HCT116 (cell line): ENCODE measurements at regions not wholly inside any gene's neighbourhood (a gene's known extent, or its start where the extent isn't known, plus 50 kb on each side); places are given as distances from the start of the nearest gene placed in this dataset.

Source experiments
- ATAC-seq: fragments of 200-7000 bp; cut with Tn5 transposase; 2 replicates; pipeline ENCODE4 v1.9.1; 2020; ENCODE audit warnings: mild to moderate bottlenecking, moderate library complexity
- BruUV-seq: library from RNA; stranded (reverse); fragments of 400-500 nt; replicated peaks from 2 replicates; lab custom pipeline; 2021; lab: Mats Ljungman, UMichigan
- CTCF ChIA-PET: fragments of 300-600 bp; sonication (Branson Sonifier 250); formaldehyde crosslinking; loops from one replicate; lab custom pipeline; 2021; ENCODE audit warnings: antibody characterized with exemption; lab: Charles Lee
- POLR2A ChIA-PET: fragments of 300-600, 350-600 bp; sonication (Branson Sonifier 250); formaldehyde crosslinking; loops from one replicate; lab custom pipeline; 2021; ENCODE audit warnings: antibody characterized with exemption; lab: Charles Lee
- RAD21 ChIA-PET, 2 experiments: fragments of 300-600 bp; sonication (Branson Sonifier 250); formaldehyde crosslinking; loops; one replicate each; lab custom pipeline; 2023; ENCODE audit warnings: low total read pairs in 2 of 2; ENCODE audit not compliant: uncharacterized antibody in 2 of 2, unreplicated experiment in 2 of 2, low non-redundant PET in 1 of 2; lab: Charles Lee
- DNase-seq: peaks from one replicate; pipeline ENCODE4 v3.0.0-alpha.2; 2010; ENCODE audit warnings: low read depth, low spot score
- H2AFZ ChIP-seq: fragments of 200-600 bp; shearing (Covaris generic), sonication (generic); 2 replicates; pipeline ENCODE4 v1.6.1; 2017; ENCODE audit warnings: low read depth, mixed run types, mixed read lengths, antibody characterized with exemption, low read length; ENCODE audit not compliant: poor library complexity, severe bottlenecking
- H3K27ac ChIP-seq: 2 replicates; pipeline ENCODE4 v1.5.1; 2012; ENCODE audit warnings: low read depth, low read length
- H3K27me3 ChIP-seq: fragments of 200-600 bp; sonication (generic); 2 replicates; pipeline ENCODE4 v1.6.1; 2016; ENCODE audit warnings: mixed run types, low read length, mixed read lengths; ENCODE audit not compliant: insufficient read depth
- H3K36me3 ChIP-seq, 2 experiments: fragments of 200-500 bp in 1 of 2; fragments of 200-600 bp in 1 of 2; sonication (Bioruptor generic) in 1 of 2; sonication (generic) in 1 of 2; 2 replicates each; pipeline versions ENCODE4 v1.5.1 to v1.6.1; 2014 to 2016; ENCODE audit warnings: low read length in 2 of 2, inconsistent platforms in 1 of 2, mixed read lengths in 1 of 2, mixed run types in 1 of 2; ENCODE audit not compliant: insufficient read depth in 2 of 2, control insufficient read depth in 1 of 2
- H3K4me1 ChIP-seq, 2 experiments: fragments of 200-600 bp in 1 of 2; sonication (generic) in 1 of 2; 2 replicates each; pipeline versions ENCODE4 v1.5.1 to v1.6.1; 2012 to 2017; ENCODE audit warnings: low read length in 2 of 2, inconsistent platforms in 1 of 2, mild to moderate bottlenecking in 1 of 2, mixed read lengths in 1 of 2, mixed run types in 1 of 2, moderate library complexity in 1 of 2; ENCODE audit not compliant: insufficient read depth in 2 of 2, control insufficient read depth in 1 of 2
- H3K4me2 ChIP-seq: fragments of 200-600 bp; sonication (generic); 2 replicates; pipeline ENCODE4 v1.6.1; 2017; ENCODE audit warnings: mixed run types, low read length, mixed read lengths
- H3K4me3 ChIP-seq, 2 experiments: fragments of 200-600 bp in 1 of 2; sonication (generic) in 1 of 2; replicated peaks in 1 of 2; 2 replicates each; pipeline ENCODE4 v1.5.1; 2011 to 2016; ENCODE audit warnings: low read length in 2 of 2, control low read depth in 1 of 2, low read depth in 1 of 2, mild to moderate bottlenecking in 1 of 2, mixed read lengths in 1 of 2, mixed run types in 1 of 2
- H3K79me2 ChIP-seq: fragments of 200-600 bp; sonication (generic); 2 replicates; pipeline ENCODE4 v1.6.1; 2017; ENCODE audit warnings: mild to moderate bottlenecking, mixed run types, low read length, moderate library complexity, mixed read lengths; ENCODE audit not compliant: insufficient read depth
- H3K9ac ChIP-seq: fragments of 200-600 bp; sonication (generic); 2 replicates; pipeline ENCODE4 v1.6.1; 2016; ENCODE audit warnings: low read length, mixed read lengths
- H3K9me2 ChIP-seq: fragments of 200-600 bp; sonication (generic), shearing (Covaris generic); 2 replicates; pipeline ENCODE4 v1.6.1; 2017; ENCODE audit warnings: mixed run types, mild to moderate bottlenecking, moderate library complexity; ENCODE audit not compliant: insufficient read depth
- H3K9me3 ChIP-seq, 2 experiments: fragments of 200-500 bp in 1 of 2; fragments of 200-600 bp in 1 of 2; sonication (Bioruptor generic) in 1 of 2; sonication (generic) in 1 of 2; 2 replicates each; pipeline ENCODE4 v1.6.1; 2014 to 2017; ENCODE audit warnings: low read length in 2 of 2, mixed read lengths in 2 of 2, inconsistent platforms in 1 of 2, low read depth in 1 of 2, mild to moderate bottlenecking in 1 of 2, mixed run types in 1 of 2, moderate library complexity in 1 of 2; ENCODE audit not compliant: control insufficient read depth in 1 of 2, insufficient read depth in 1 of 2
- H4K20me1 ChIP-seq: fragments of 200-600 bp; sonication (generic), shearing (Covaris generic); 2 replicates; pipeline ENCODE4 v1.6.1; 2017; ENCODE audit warnings: mixed run types, mild to moderate bottlenecking, moderate library complexity; ENCODE audit not compliant: insufficient read depth
- CEBPB ChIP-seq: IDR thresholded peaks from 2 replicates; pipeline ENCODE4 v1.6.1; 2012; ENCODE audit warnings: low read depth
- CTCF ChIP-seq, 3 experiments: fragments of 200-600 bp in 1 of 3; sonication (generic) in 1 of 3; IDR thresholded peaks in 2 of 3; conservative IDR thresholded peaks in 1 of 3; 2 replicates each; pipeline ENCODE4 v1.5.1; 2012 to 2017; ENCODE audit warnings: low read depth in 2 of 3, low read length in 2 of 3, antibody characterized with exemption in 1 of 3, borderline replicate concordance in 1 of 3, control low read depth in 1 of 3, mild to moderate bottlenecking in 1 of 3, mixed read lengths in 1 of 3, mixed run types in 1 of 3, moderate library complexity in 1 of 3; ENCODE audit not compliant: insufficient read depth in 1 of 3
- ELF1 ChIP-seq: IDR thresholded peaks from 2 replicates; pipeline ENCODE4 v1.6.1; 2012; ENCODE audit warnings: low read depth, borderline replicate concordance
- EZH2 ChIP-seq: fragments of 200-600 bp; sonication (generic); IDR thresholded peaks from 2 replicates; pipeline ENCODE4 v1.6.1; 2017; ENCODE audit warnings: antibody characterized with exemption, mixed run types
- EZH2phosphoT487 ChIP-seq: fragments of 200-600 bp; IDR thresholded peaks from 2 replicates; pipeline ENCODE4 v1.6.1; 2018; ENCODE audit warnings: antibody characterized with exemption, borderline replicate concordance
- POLR2AphosphoS5 ChIP-seq: IDR thresholded peaks from 2 replicates; pipeline ENCODE4 v1.6.1; 2011; ENCODE audit warnings: mild to moderate bottlenecking, low read depth, low read length, moderate library complexity
- RAD21 ChIP-seq: IDR thresholded peaks from 2 replicates; pipeline ENCODE4 v1.6.1; 2012; ENCODE audit warnings: low read depth, mild to moderate bottlenecking
- SP1 ChIP-seq: IDR thresholded peaks from 2 replicates; pipeline ENCODE4 v1.6.1; 2012; ENCODE audit warnings: low read depth
- SRF ChIP-seq: IDR thresholded peaks from 2 replicates; pipeline ENCODE4 v1.6.1; 2012; ENCODE audit warnings: low read depth
- ZNF274 ChIP-seq: fragments of 200-500 bp; sonication (Bioruptor generic); IDR thresholded peaks from 2 replicates; pipeline ENCODE4 v1.6.1; 2014; ENCODE audit warnings: mild to moderate bottlenecking, low read depth, low read length, inconsistent platforms
- intact Hi-C: fragments of 100-400 bp; cut with micrococcal nuclease; formaldehyde crosslinking; loops from 2 replicates; pipeline ENCODE4 v1.10.0; 2022
- TF ChIP-seq, protein P1 (sequence below): IDR thresholded peaks from 2 replicates; pipeline ENCODE4 v1.6.1; 2012

GRCh38 chr7:64407148-64407547 is 93.4 kb downstream of the ZNF736 start:
- Histone ChIP-seq H4K20me1 (no peaks in the 10 kb centered on the region), H3K36me3 (no peaks in the 10 kb centered on the region), H3K9me3 (peaks cover 0 to 6% of the 10 kb centered on the region in 2 experiments; a peak in 2 of 4 replicates), H2AFZ (no peak overlapping the region), H3K9me2 (no peaks in the 10 kb centered on the region), H3K4me1 (no peaks in the 10 kb centered on the region), H3K27ac (no peak overlapping the region), H3K9ac (no peak overlapping the region), H3K27me3 (no peaks in the 10 kb centered on the region), H3K4me3 (no peak overlapping the region), H3K4me2 (no peak overlapping the region), H3K79me2 (no peaks in the 10 kb centered on the region)
- intact Hi-C loops = no loop called here
- BruUV-seq = no TSS peak
- DNase-seq = no peak
- RAD21 ChIA-PET = no interaction called here
- POLR2A ChIA-PET = no interaction called here
- ATAC-seq = no peak
- TF ChIP-seq ELF1 = no peak
- no peak for TF ChIP-seq CEBPB
- TF ChIP-seq SP1 = no peak
- TF ChIP-seq ZNF274 = no peak
- TF ChIP-seq, protein P1, sequence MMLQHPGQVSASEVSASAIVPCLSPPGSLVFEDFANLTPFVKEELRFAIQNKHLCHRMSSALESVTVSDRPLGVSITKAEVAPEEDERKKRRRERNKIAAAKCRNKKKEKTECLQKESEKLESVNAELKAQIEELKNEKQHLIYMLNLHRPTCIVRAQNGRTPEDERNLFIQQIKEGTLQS = no peak
- no peak for TF ChIP-seq CTCF (IDR thresholded peaks at IDR 0.05 in 2 of 3, conservative IDR thresholded peaks at IDR 0.05 in 1 of 3; ENCODE audit: borderline replicate concordance in 1 of 3, insufficient read depth in 1 of 3, low read depth in 2 of 3, low read length in 2 of 3)
- no peak for TF ChIP-seq SRF
- TF ChIP-seq EZH2 = no peak
- no peak for TF ChIP-seq RAD21
- TF ChIP-seq POLR2AphosphoS5 = no peak
- TF ChIP-seq EZH2phosphoT487 = no peak
- TF ChIP-seq, all 23 proteins: peak for 0
- CTCF ChIA-PET = no interaction called here
